ENCODE measurements at regions not wholly inside any gene's neighbourhood (a gene's known extent, or its start where the extent isn't known, plus 50 kb on each side); places are given as distances from the start of the nearest gene placed in this dataset.

- peak; percentile 32 for DNase-seq (ENCODE audit: low read depth)
These were observed 180.6 kb upstream of the RBMS1 start for GRCh38 chr2:160674146-160674750.

GRCh38 chr2:160679686-160680085 lies 186.1 kb upstream of the RBMS1 start:
- DNase-seq (ENCODE audit: low read depth) = no peak

- DNase-seq (ENCODE audit: low read depth) = no peak
These were observed 186.7 kb upstream of the RBMS1 start for GRCh38 chr2:160680294-160680693.

DNA sequence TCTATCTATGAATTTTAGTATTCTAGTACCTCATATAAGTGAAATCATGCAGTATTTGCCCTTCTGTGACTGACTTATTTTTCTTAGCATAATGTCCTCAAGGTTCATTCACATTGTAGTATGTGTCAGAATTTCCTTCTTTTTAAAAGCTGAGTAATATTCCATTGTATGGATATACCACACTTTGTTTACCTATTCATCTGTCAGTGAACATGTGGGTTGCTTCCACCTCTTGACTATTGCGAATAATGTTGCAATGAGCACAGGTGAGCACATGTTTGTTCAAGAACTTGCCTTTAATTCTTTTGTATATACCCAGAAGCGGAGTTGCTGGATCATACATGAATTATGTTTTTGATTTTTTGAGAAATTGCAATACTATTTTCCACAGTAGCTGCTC lies 187.4 kb upstream of the RBMS1 start:
- DNase-seq (ENCODE audit: low read depth) = no peak

DNA sequence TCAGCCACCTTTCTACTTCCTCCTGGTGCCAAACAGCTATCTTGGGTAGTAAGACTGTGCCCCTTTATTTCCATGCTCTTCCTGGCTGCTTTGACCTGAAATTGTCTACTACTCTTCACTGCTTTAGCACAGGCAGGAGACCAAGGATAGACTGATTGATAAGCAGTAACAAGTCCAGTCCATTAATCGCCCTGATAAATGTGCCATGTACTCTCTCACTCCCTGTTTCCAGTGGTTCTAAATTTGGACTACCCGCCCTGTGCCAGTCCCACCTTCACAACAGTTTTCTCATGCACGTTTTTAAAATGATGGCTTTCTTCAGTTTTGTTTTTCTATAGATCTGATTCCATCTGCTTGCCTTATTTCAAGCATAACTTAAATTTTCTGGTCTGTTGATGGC lies 189.6 kb upstream of the RBMS1 start:
- no peak for DNase-seq (ENCODE audit: low read depth)

- no peak for DNase-seq (ENCODE audit: low read depth)
These were observed 194.0 kb upstream of the RBMS1 start for GRCh38 chr2:160687629-160688028.

DNA sequence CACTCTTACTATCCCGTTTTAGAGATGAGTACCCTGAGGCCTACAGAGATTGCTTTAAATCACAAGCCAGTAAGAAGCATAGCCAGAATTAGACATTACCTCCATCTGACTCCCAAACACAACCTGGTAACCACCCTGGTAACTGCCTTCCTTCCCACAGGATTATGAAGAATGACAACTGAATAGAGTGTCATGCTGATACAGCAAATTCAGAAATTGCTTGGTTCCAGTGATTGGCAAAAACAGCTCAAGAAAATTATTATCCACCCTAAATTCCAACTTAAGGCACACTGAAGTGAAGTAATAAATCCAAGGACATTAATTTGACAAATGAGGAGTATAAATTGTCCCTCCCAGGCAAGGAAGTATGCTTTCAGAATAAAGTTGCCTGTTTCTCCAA lies 195.8 kb upstream of the RBMS1 start:
- DNase-seq (ENCODE audit: low read depth) = no peak

DNA sequence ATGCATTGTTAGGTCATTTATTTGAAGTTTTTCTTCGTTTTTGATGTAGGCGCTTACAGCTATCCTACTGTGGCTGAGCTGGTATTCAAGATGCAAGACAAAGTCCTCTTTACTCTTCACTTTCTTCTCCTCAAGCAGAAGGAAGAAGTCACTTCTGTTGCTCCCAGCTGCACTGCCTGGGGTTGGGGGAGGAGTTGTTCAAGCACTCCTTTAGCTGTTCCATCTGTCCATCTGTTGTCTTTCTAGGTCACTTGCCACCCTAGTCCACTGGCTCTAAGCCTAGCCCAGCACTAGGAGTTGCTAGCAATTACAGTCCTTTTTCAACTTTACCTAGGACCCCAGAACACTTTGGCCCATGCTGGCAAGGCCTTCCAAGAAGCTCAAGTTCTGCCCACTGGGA lies 200.6 kb upstream of the RBMS1 start:
- no peak for DNase-seq (ENCODE audit: low read depth)

DNA sequence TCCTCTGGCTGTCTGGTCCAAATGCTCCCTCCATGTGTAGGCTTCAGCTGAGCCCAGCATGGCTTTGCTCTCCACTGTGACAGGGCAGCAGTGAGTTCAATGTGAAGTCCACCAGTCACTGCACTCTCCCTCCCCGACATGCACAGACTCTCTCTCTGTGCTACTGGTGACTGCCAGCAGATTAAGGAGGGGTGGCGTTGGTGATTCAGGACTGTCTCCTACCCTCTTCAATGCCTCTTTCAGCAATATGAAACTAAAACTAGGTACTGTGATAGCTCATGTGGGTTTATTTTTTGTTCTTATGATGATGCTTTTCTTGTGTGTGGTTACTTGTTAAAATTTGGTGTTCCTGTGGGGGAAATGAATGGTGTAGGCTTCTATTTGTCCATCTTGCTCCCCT lies 201.0 kb upstream of the RBMS1 start:
- no peak for DNase-seq (ENCODE audit: low read depth)

GRCh38 chr2:160695402-160696086 lies 201.9 kb upstream of the RBMS1 start:
- no peak for DNase-seq (ENCODE audit: low read depth)

- DNase-seq (ENCODE audit: low read depth) = no peak
These were observed 202.5 kb upstream of the RBMS1 start for GRCh38 chr2:160696087-160696452.

- no peak for DNase-seq (ENCODE audit: low read depth)
These were observed 204.2 kb upstream of the RBMS1 start for GRCh38 chr2:160697817-160698216.

GRCh38 chr2:160700021-160700814 lies 206.6 kb upstream of the RBMS1 start:
- no peak for DNase-seq (ENCODE audit: low read depth)

DNA sequence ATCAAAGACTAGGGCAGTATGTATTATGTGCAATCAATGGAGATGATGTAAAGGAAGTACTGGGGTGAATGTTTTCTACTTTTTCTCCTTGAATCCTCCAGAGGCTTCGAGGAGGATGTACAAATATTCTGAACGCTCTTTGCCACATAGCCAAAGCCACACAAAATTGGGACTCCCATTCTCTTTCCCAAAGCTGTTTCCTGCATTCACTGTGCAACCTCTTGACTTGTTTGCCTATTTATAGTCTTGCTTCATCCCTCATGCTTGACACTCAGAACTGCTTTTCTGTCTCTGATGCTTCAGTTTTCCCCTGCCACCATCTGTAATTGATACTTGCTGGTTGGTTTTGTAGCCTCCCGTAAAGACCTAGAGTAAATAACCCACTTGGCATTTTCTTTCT lies 208.2 kb upstream of the RBMS1 start:
- no peak for DNase-seq (ENCODE audit: low read depth)

- no peak for DNase-seq (ENCODE audit: low read depth)
These were observed 209.1 kb upstream of the RBMS1 start for GRCh38 chr2:160702754-160703153.

DNA sequence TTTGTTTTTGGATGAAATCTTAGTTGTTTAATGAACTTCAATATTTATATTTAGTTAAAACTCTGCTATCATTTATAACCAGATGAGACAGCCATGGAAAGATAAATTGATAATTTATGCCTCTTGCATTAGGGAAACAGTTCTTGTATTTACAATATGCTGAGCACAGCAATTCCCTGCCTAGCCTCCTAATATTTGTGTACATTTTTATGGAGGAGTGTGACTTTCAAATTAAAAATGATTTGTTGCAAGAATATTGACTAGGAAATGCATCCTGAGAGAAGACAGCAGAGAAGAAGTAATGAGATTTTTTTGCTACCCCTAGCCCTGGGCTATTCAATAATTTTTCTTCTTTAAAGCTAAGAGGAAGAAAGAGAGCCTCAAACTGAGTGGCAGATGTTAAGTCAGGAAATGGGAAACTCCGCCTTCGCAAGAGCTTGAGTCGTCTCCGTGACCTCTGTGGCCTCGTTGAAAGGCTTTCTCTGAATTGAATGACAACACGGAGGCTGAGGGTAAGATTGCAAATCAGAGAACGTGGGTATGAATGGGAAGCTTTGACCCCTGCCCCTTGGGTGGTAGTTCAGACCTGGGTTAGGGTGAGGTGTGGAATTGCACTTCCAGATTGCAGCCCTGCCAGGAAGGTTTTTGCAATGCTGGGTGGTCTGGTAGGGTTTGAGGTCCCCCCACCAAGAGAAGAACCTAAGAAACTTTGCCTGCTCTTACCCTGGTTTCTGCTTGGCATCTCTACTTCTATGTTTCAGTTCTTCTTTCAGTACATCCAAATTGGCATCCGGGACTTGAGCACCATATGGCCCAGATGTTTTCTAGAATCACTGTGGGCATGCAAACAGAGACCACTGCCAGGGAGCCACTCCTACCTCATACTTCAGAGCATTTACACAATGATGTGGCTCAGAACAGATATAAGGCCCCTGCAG lies 210.3 kb upstream of the RBMS1 start:
- no peak for DNase-seq (ENCODE audit: low read depth)

DNA sequence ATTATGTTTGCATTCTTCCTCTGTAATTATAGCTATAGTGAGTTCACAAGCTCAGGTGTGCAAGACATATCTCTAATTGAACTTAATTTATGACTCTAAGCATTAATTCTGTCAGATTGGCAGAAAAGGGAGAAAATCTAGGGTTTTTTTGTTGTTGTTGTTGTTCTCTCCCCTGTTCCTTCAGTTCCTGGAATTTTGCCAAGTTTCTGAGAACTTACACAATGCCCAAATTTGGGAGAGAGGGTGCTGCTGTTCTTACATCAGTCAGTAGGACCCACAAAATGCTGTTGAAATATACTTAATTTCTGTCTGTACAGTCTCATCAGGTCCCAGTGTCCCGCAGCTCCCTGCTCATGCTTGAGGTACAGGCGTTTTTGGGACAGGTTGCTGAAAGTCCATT lies 221.8 kb upstream of the RBMS1 start:
- DNase-seq (ENCODE audit: low read depth) = no peak

- peak; percentile 38 for DNase-seq (ENCODE audit: low read depth)
These were observed 225.5 kb upstream of the RBMS1 start for GRCh38 chr2:160719116-160719515.

DNA sequence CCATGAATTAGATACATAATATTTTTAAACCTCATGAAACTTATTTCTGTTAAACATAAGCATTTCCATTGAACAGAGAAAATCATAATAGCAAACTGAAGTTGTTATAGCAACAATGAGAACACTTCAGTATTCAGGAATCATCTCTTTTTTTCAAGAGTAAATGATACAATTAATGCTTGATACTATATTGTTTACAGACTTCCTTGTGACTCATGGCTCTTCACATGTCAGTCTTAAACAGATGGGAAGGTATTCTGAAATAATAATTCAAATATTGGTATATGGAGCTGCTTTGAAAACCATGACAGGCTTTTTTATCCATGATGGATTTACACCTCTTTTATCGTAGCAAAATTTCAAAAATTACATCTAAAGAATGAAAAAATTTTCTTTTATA lies 226.5 kb upstream of the RBMS1 start:
- no peak for DNase-seq (ENCODE audit: low read depth)

- DNase-seq (ENCODE audit: low read depth) = no peak
These were observed 227.8 kb upstream of the RBMS1 start for GRCh38 chr2:160721089-160722040.

GRCh38 chr2:160726046-160726445 lies 232.4 kb upstream of the RBMS1 start:
- no peak for DNase-seq (ENCODE audit: low read depth)

Measured in non-pigmented ciliary epithelial cell (primary cell).